ENCODE measurements at regions not wholly inside any gene's neighbourhood (a gene's known extent, or its start where the extent isn't known, plus 50 kb on each side); places are given as distances from the start of the nearest gene placed in this dataset.
"Not testable (repeated sequence)": the region's sequence is repeated elsewhere in the genome, so short reads cannot be mapped to it uniquely, and the experiment has no call there.

GRCh38 chr7:16268821-16269768 lies 152.2 kb downstream of the CRPPA start:
- Mint-ChIP-seq H3K36me3 (ENCODE audit: low read depth) (no peaks in the 10 kb centered on the region), H3K9me3 (no peaks in the 10 kb centered on the region), H3K27me3 (no peaks in the 10 kb centered on the region), H3K27ac (no peak overlapping the region), H3K4me1 (ENCODE audit: low read depth) (no peaks in the 10 kb centered on the region), H3K4me3 (no peak overlapping the region)
- intact Hi-C loops (cut with micrococcal nuclease): no loop called here
- TF ChIP-seq, protein P1, sequence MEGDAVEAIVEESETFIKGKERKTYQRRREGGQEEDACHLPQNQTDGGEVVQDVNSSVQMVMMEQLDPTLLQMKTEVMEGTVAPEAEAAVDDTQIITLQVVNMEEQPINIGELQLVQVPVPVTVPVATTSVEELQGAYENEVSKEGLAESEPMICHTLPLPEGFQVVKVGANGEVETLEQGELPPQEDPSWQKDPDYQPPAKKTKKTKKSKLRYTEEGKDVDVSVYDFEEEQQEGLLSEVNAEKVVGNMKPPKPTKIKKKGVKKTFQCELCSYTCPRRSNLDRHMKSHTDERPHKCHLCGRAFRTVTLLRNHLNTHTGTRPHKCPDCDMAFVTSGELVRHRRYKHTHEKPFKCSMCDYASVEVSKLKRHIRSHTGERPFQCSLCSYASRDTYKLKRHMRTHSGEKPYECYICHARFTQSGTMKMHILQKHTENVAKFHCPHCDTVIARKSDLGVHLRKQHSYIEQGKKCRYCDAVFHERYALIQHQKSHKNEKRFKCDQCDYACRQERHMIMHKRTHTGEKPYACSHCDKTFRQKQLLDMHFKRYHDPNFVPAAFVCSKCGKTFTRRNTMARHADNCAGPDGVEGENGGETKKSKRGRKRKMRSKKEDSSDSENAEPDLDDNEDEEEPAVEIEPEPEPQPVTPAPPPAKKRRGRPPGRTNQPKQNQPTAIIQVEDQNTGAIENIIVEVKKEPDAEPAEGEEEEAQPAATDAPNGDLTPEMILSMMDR (IDR thresholded peaks at IDR 0.05): no peak
- no peak for DNase-seq
- CTCF ChIA-PET: interaction anchor here (0.5 to 0.8 kb wide), 2 partner anchors 11 to 295 kb away, joined by 3 read pairs; no protein-coding TSS in a partner anchor
- no peak for ATAC-seq
- POLR2A ChIA-PET: no interaction called here

DNA sequence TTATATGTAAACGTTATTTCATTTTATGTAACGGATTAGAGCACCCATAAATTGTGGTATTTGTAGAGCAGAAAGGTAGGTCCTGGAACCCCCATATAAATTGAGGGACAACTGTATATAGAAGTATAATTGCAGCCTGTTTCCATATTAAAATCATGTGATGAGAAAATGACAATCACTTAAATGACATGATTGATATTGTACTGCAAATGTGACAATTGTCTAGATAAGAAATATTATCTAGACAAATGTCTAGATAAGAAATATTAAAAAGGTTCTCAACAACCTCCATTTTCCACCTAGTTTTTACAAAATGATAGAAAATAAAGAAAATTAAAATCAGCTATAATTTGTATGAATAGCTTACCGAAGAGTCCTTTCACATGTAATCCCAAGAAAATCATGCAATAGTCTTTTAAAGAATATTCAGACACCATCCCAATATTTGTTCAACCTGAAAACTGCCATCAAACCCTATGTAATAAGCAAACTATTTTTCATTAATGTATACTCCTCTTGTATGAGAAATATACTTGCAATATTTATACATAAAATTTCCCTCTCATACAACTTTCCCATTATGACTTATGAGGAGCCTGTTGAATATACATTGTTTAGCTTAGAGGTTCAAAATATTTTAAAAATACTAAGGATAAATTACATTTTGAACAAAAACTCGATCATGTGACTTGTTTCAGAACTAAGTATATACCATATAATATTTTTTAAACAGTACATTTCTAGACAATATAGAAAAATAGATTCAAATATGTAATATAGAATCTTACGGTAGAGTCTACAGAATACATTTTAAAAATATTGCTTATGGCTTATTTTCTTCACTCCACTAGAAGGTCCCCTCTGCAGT lies 153.2 kb downstream of the CRPPA start:
- DNase-seq (no peak), ATAC-seq (no peak)
- Mint-ChIP-seq H3K4me1 (ENCODE audit: low read depth) (no peaks in the 10 kb centered on the region), H3K4me3 (no peak overlapping the region), H3K36me3 (ENCODE audit: low read depth) (no peaks in the 10 kb centered on the region), H3K9me3 (no peaks in the 10 kb centered on the region), H3K27ac (no peak overlapping the region), H3K27me3 (no peaks in the 10 kb centered on the region)
- ChIA-PET POLR2A (no interaction called here), CTCF (no interaction called here)
- intact Hi-C loops (cut with micrococcal nuclease): no loop called here
- TF ChIP-seq, protein P1 (IDR thresholded peaks at IDR 0.05): no peak

DNA sequence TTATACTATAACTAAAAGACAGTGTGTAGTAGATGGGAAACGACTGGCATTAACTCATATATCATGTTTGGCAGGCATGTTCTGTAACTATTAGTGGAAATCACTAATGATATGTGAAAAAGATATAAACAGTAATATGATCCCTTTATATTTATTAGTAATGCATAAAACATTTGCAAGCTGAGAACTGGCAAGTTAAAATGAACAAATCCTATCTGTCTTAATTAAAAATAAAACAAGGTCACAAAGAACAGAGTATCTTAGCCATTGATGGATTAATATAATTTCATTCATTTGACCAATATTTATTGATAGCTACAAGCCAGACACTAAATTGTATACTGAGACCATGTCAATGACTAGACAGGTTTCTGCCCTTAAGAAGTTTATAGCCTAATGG lies 154.5 kb downstream of the CRPPA start:
- Mint-ChIP-seq H3K27ac (no peak overlapping the region), H3K36me3 (ENCODE audit: low read depth) (no peaks in the 10 kb centered on the region), H3K4me1 (ENCODE audit: low read depth) (peaks cover under 1% of the 10 kb centered on the region), H3K4me3 (no peak overlapping the region), H3K27me3 (no peaks in the 10 kb centered on the region), H3K9me3 (no peaks in the 10 kb centered on the region)
- CTCF ChIA-PET: no interaction called here
- DNase-seq (no peak), ATAC-seq (no peak)
- POLR2A ChIA-PET: interaction anchor here (0.9 kb wide), 1 partner anchor 380 kb away, joined by 3 read pairs; no protein-coding TSS in a partner anchor
- TF ChIP-seq, protein P1 (IDR thresholded peaks at IDR 0.05): no peak
- intact Hi-C loops (cut with micrococcal nuclease): no loop called here

GRCh38 chr7:16266470-16266869 lies 154.9 kb downstream of the CRPPA start:
- H3K27me3 Mint-ChIP-seq; intact Hi-C loops (cut with micrococcal nuclease); H3K9me3 Mint-ChIP-seq; H3K4me3 Mint-ChIP-seq; H3K27ac Mint-ChIP-seq; H3K4me1 Mint-ChIP-seq (ENCODE audit: low read depth); H3K36me3 Mint-ChIP-seq (ENCODE audit: low read depth); DNase-seq; CTCF ChIA-PET; ATAC-seq: not testable (repeated sequence)
- POLR2A ChIA-PET: interaction anchor here (0.9 kb wide), 1 partner anchor 380 kb away, joined by 3 read pairs; no protein-coding TSS in a partner anchor

DNA sequence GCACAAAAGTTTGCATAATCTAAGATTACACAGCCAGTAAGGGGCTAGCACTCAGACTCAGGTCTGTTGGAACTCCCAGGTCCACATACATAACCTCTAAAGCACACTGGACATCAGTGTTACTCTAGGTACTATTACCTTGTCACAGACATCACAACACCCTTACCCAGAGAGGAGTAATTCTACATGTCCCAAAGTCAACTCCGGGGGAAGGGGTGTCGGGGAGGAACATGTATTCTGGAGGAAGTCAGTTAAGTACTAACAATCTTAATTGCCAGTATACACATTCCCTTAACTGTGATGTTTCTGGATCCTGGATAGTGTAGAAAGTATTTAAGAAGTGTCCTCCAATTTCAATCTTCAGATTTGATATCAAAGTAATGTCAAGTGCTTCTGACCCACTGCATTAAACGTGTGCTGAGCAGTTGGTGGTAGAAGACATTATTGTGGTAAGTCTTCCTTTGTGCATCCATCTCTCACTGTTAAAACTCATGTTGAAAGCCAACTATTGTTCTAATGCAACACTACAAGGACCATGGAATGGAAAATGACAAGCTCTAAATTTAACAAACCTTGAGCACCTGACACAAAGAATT lies 155.4 kb downstream of the CRPPA start:
- no peak for ATAC-seq
- intact Hi-C loops (cut with micrococcal nuclease): no loop called here

More for the DNA sequence above, 155.4 kb downstream of the CRPPA start:
- ChIA-PET POLR2A (no interaction called here), CTCF (no interaction called here)
- DNase-seq: no peak
- Mint-ChIP-seq H3K27me3 (no peaks in the 10 kb centered on the region), H3K27ac (no peak overlapping the region), H3K9me3 (no peaks in the 10 kb centered on the region), H3K4me3 (no peak overlapping the region), H3K4me1 (ENCODE audit: low read depth) (peaks cover 5% of the 10 kb centered on the region), H3K36me3 (ENCODE audit: low read depth) (no peaks in the 10 kb centered on the region)
- TF ChIP-seq, protein P1 (IDR thresholded peaks at IDR 0.05): no peak
